Parathyroid adenoma (tissue), 2 donors: ENCODE measurements at regions not wholly inside any gene's neighbourhood (a gene's known extent, or its start where the extent isn't known, plus 50 kb on each side); places are given as distances from the start of the nearest gene placed in this dataset.

Experiments
- H2AFZ ChIP-seq: fragments of 300-600 bp; sonication (generic); one replicate; pipeline ENCODE4 v1.7.0; 2017; ENCODE audit warnings: antibody characterized with exemption, mild to moderate bottlenecking
- H3K27ac ChIP-seq: fragments of 300-600 bp; sonication (generic); one replicate; pipeline ENCODE4 v1.7.0; 2017
- H3K27me3 ChIP-seq: fragments of 300-600 bp; sonication (generic); one replicate; pipeline ENCODE4 v1.7.0; 2017; ENCODE audit warnings: low read length; ENCODE audit not compliant: control insufficient read depth, insufficient read depth
- H3K36me3 ChIP-seq: fragments of 300-600 bp; sonication (generic); one replicate; pipeline ENCODE4 v1.7.0; 2017; ENCODE audit warnings: low read length; ENCODE audit not compliant: control insufficient read depth, insufficient read depth
- H3K4me1 ChIP-seq: fragments of 300-600 bp; sonication (generic); one replicate; pipeline ENCODE4 v1.7.0; 2017; ENCODE audit warnings: control low read depth
- H3K4me2 ChIP-seq: fragments of 300-600 bp; sonication (generic); one replicate; pipeline ENCODE4 v1.7.0; 2017; ENCODE audit warnings: low read length
- H3K4me3 ChIP-seq: fragments of 300-600 bp; sonication (generic); one replicate; pipeline ENCODE4 v1.7.0; 2017; ENCODE audit warnings: low read depth, low read length
- H3K79me2 ChIP-seq: fragments of 300-600 bp; sonication (generic); one replicate; pipeline ENCODE4 v1.7.0; 2017; ENCODE audit warnings: control low read depth
- H3K9ac ChIP-seq: fragments of 300-600 bp; sonication (generic); one replicate; pipeline ENCODE4 v1.7.0; 2017; ENCODE audit warnings: mild to moderate bottlenecking
- H3K9me3 ChIP-seq: fragments of 300-600 bp; sonication (generic); one replicate; pipeline ENCODE4 v1.7.0; 2017; ENCODE audit warnings: low read length; ENCODE audit not compliant: control insufficient read depth
- CTCF ChIP-seq: fragments of 300-600 bp; sonication (generic); IDR thresholded peaks from one replicate; pipeline ENCODE4 v1.7.0; 2017; ENCODE audit warnings: antibody characterized with exemption, mild to moderate bottlenecking
- donor health status: primary hyperparathyroidism.

DNA sequence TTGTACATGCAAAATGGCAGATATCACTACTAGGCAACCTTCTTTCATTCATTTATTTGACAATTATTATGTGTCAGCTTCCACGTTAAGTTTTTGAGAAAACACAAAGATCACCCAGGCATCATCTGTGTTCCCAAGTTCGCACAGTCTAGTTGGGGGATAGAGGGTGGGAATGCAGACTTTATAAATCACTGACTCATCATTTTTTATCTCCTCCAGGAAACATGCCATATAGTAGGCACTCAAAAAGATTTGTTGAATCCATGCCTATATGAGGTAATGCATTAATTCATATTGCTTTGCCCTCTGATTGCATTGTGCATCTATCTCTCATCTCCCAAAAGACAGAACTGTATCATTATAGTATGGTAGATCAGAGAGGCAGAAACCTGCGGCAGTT, 196.8 kb upstream of the TOX3 start:
- Histone ChIP-seq H3K27me3 (no peaks in the 10 kb centered on the region), H3K79me2 (no peaks in the 10 kb centered on the region), H3K4me1 (no peaks in the 10 kb centered on the region), H3K4me2 (no peak overlapping the region), H3K9ac (no peak overlapping the region), H3K27ac (no peak overlapping the region), H3K36me3 (no peaks in the 10 kb centered on the region), H3K4me3 (no peak overlapping the region), H3K9me3 (no peaks in the 10 kb centered on the region), H2AFZ (no peak overlapping the region)
- TF ChIP-seq CTCF = no peak

GRCh38 chr16:52742608-52743170, 195.7 kb upstream of the TOX3 start:
- no peak for TF ChIP-seq CTCF
- no peaks in the 10 kb centered on the region for H3K9me3 ChIP-seq
- no peak overlapping the region for H3K9ac ChIP-seq
- no peaks in the 10 kb centered on the region for H3K27me3 ChIP-seq
- no peaks in the 10 kb centered on the region for H3K36me3 ChIP-seq
- H3K4me1 ChIP-seq = no peaks in the 10 kb centered on the region
- H3K79me2 ChIP-seq = no peaks in the 10 kb centered on the region
- no peak overlapping the region for H2AFZ ChIP-seq
- no peak overlapping the region for H3K27ac ChIP-seq
- no peak overlapping the region for H3K4me2 ChIP-seq
- H3K4me3 ChIP-seq = no peak overlapping the region

DNA sequence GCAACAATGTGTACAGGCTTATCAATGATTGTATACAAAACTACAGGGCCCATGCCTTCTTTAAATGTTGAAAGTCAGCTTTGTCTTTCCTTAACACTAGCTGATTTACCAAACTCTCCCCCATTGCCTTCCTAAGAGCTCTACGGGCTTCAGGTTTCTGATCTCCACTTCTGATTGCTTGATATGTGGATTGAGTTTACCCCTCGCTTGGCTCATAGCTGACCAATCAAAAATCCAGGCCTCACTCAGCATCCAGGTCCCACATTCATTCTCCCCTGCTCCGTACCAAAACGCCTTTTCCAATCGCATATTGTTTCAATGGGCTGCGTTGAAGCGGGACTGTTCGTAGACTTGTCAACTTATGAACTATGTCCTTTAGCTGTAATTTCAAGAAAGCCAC, 195.1 kb upstream of the TOX3 start:
- H3K27me3 ChIP-seq = no peaks in the 10 kb centered on the region
- no peak for TF ChIP-seq CTCF
- no peaks in the 10 kb centered on the region for H3K4me1 ChIP-seq
- H3K4me2 ChIP-seq = no peak overlapping the region
- no peaks in the 10 kb centered on the region for H3K79me2 ChIP-seq
- no peak overlapping the region for H3K9ac ChIP-seq
- H3K27ac ChIP-seq = no peak overlapping the region
- no peaks in the 10 kb centered on the region for H3K9me3 ChIP-seq
- no peak overlapping the region for H2AFZ ChIP-seq
- no peaks in the 10 kb centered on the region for H3K36me3 ChIP-seq
- no peak overlapping the region for H3K4me3 ChIP-seq

- Histone ChIP-seq H2AFZ (no peak overlapping the region), H3K4me1 (no peaks in the 10 kb centered on the region), H3K27me3 (no peaks in the 10 kb centered on the region), H3K36me3 (no peaks in the 10 kb centered on the region), H3K9ac (no peak overlapping the region), H3K9me3 (no peaks in the 10 kb centered on the region), H3K27ac (no peak overlapping the region), H3K79me2 (no peaks in the 10 kb centered on the region), H3K4me3 (no peak overlapping the region), H3K4me2 (no peak overlapping the region)
- no peak for TF ChIP-seq CTCF
Observed at GRCh38 chr16:52741351-52741750, 194.4 kb upstream of the TOX3 start.

DNA sequence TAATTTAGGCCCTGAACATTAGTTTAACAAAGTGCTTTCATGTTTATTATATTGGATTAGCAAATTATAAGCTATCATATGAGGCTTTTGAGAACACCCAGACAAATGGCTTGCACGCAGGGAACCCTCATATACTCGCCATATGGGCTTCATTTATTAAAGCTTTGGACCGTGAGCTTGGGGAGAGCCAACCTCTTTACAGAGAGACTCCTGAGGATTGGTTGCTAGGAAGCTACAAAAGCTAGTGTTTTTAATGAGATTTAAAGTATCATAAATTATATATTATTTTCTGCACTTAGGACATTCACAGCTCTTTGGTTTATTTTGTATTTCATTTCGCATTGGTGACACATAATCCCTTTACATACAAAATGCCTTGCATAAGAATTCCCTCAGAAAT, 193.8 kb upstream of the TOX3 start:
- TF ChIP-seq CTCF = no peak
- Histone ChIP-seq H3K4me2 (no peak overlapping the region), H2AFZ (no peak overlapping the region), H3K9me3 (no peaks in the 10 kb centered on the region), H3K79me2 (no peaks in the 10 kb centered on the region), H3K36me3 (no peaks in the 10 kb centered on the region), H3K27me3 (no peaks in the 10 kb centered on the region), H3K4me1 (no peaks in the 10 kb centered on the region), H3K4me3 (no peak overlapping the region), H3K9ac (no peak overlapping the region), H3K27ac (no peak overlapping the region)
